Neural progenitor cell (in vitro differentiated cells): ENCODE measurements at regions not wholly inside any gene's neighbourhood (a gene's known extent, or its start where the extent isn't known, plus 50 kb on each side); places are given as distances from the start of the nearest gene placed in this dataset.

Experiments used
- DNase-seq: peaks from one replicate; pipeline ENCODE4 v3.0.0-alpha.2; 2016; ENCODE audit warnings: low spot score
- H2AFZ ChIP-seq: fragments of 200-600 bp; sonication (generic); replicated peaks from 2 replicates; pipeline ENCODE4 v1.6.1; 2016; ENCODE audit warnings: antibody characterized with exemption
- H3F3A ChIP-seq: fragments of 200-600 bp; sonication (generic); 2 replicates; pipeline ENCODE4 v1.6.1; 2016; ENCODE audit warnings: antibody characterized with exemption, low read depth
- H3K27ac ChIP-seq: fragments of 200-600 bp; sonication (generic); 2 replicates; pipeline ENCODE4 v1.5.1; 2016; ENCODE audit warnings: mild to moderate bottlenecking
- H3K27me3 ChIP-seq: fragments of 200-600 bp; sonication (generic); 2 replicates; pipeline ENCODE4 v1.6.1; 2016; ENCODE audit warnings: mild to moderate bottlenecking, moderate library complexity
- H3K36me3 ChIP-seq: fragments of 200-600 bp; sonication (generic); 2 replicates; pipeline ENCODE4 v1.5.1; 2016
- H3K4me1 ChIP-seq: fragments of 200-600 bp; sonication (generic); 2 replicates; pipeline ENCODE4 v1.6.1; 2016; ENCODE audit warnings: mixed run types
- H3K4me2 ChIP-seq: fragments of 200-600 bp; sonication (generic); 2 replicates; pipeline ENCODE4 v1.6.1; 2016
- H3K4me3 ChIP-seq: fragments of 200-600 bp; sonication (generic); 2 replicates; pipeline ENCODE4 v1.5.1; 2016
- H3K79me2 ChIP-seq: fragments of 200-600 bp; sonication (generic); 2 replicates; pipeline ENCODE4 v1.6.1; 2016; ENCODE audit warnings: low read depth
- H3K9ac ChIP-seq: fragments of 200-600 bp; sonication (generic); 2 replicates; pipeline ENCODE4 v1.6.1; 2016
- H3K9me3 ChIP-seq: fragments of 200-600 bp; sonication (generic); 2 replicates; pipeline ENCODE4 v1.5.1; 2016; ENCODE audit warnings: low read depth
- H4K20me1 ChIP-seq: fragments of 200-600 bp; sonication (generic); 2 replicates; pipeline ENCODE4 v1.6.1; 2016; ENCODE audit warnings: low read depth
- H3K27ac Mint-ChIP-seq: 3 replicates; pipeline ENCODE4 v1.8.0; 2021; ENCODE audit warnings: mixed read lengths
- H3K27me3 Mint-ChIP-seq: 2 replicates; pipeline ENCODE4 v1.8.0; 2022; ENCODE audit warnings: low read depth, mild to moderate bottlenecking, inconsistent platforms, moderate library complexity, mixed read lengths; ENCODE audit not compliant: insufficient read depth
- H3K36me3 Mint-ChIP-seq: 3 replicates; pipeline ENCODE4 v1.8.0; 2021; ENCODE audit warnings: mixed read lengths
- H3K4me1 Mint-ChIP-seq: 3 replicates; pipeline ENCODE4 v1.8.0; 2021; ENCODE audit warnings: mixed read lengths
- H3K4me3 Mint-ChIP-seq: 3 replicates; pipeline ENCODE4 v1.8.0; 2021; ENCODE audit warnings: mild to moderate bottlenecking, moderate library complexity, mixed read lengths
- H3K9me3 Mint-ChIP-seq: 3 replicates; pipeline ENCODE4 v1.8.0; 2020; ENCODE audit warnings: mixed read lengths
- EZH2 ChIP-seq: fragments of 200-600 bp; sonication (generic); IDR thresholded peaks from 2 replicates; pipeline ENCODE4 v1.6.1; 2017; ENCODE audit warnings: antibody characterized with exemption, mild to moderate bottlenecking, moderate library complexity
- EZH2phosphoT487 ChIP-seq: fragments of 200-600 bp; sonication (generic); IDR thresholded peaks from 2 replicates; pipeline ENCODE4 v1.6.1; 2017; ENCODE audit warnings: antibody characterized with exemption
- TF ChIP-seq, protein P1 (sequence below): fragments of 200-600 bp; sonication (generic); IDR thresholded peaks from 2 replicates; pipeline ENCODE4 v1.5.1; 2017; ENCODE audit warnings: antibody characterized with exemption, mild to moderate bottlenecking

- Mint-ChIP-seq H3K27ac (no peak overlapping the region), H3K4me3 (no peak overlapping the region), H3K36me3 (no peaks in the 10 kb centered on the region), H3K27me3 (no peaks in the 10 kb centered on the region), H3K4me1 (no peaks in the 10 kb centered on the region), H3K9me3 (no peaks in the 10 kb centered on the region)
- Histone ChIP-seq H3K9ac (no peak overlapping the region), H3K4me1 (no peaks in the 10 kb centered on the region), H3F3A (no peaks in the 10 kb centered on the region), H3K4me2 (no peak overlapping the region), H3K27ac (no peak overlapping the region), H3K4me3 (no peak overlapping the region), H3K36me3 (no peaks in the 10 kb centered on the region), H4K20me1 (no peaks in the 10 kb centered on the region), H3K27me3 (no peaks in the 10 kb centered on the region), H2AFZ (no peak overlapping the region), H3K79me2 (no peaks in the 10 kb centered on the region), H3K9me3 (no peaks in the 10 kb centered on the region)
- no peak for DNase-seq
- TF ChIP-seq, protein P1, sequence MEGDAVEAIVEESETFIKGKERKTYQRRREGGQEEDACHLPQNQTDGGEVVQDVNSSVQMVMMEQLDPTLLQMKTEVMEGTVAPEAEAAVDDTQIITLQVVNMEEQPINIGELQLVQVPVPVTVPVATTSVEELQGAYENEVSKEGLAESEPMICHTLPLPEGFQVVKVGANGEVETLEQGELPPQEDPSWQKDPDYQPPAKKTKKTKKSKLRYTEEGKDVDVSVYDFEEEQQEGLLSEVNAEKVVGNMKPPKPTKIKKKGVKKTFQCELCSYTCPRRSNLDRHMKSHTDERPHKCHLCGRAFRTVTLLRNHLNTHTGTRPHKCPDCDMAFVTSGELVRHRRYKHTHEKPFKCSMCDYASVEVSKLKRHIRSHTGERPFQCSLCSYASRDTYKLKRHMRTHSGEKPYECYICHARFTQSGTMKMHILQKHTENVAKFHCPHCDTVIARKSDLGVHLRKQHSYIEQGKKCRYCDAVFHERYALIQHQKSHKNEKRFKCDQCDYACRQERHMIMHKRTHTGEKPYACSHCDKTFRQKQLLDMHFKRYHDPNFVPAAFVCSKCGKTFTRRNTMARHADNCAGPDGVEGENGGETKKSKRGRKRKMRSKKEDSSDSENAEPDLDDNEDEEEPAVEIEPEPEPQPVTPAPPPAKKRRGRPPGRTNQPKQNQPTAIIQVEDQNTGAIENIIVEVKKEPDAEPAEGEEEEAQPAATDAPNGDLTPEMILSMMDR = no peak
- TF ChIP-seq EZH2 = no peak
- no peak for TF ChIP-seq EZH2phosphoT487
These were observed 129.5 kb downstream of the MSTN start for GRCh38 chr2:189933041-189933440.

DNA sequence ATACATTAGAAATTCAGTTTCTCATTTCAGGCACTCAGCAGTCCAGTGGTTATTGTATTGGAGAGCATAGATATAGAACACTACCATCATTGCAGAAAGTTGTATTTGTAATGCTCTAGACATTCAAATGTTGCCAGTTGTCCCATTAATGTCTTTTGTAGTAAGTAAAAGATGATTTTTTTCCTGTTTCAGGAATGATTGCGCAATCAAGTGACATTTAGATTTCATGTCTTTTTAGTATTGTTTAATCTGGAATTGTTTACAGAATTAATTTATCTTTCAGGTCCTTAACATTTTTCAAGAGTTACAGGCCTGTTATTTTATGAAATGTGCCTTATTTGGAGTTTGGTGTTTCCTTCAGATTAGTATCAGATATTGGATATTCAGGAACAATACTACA, 134.7 kb downstream of the MSTN start:
- Histone ChIP-seq H3K27me3 (no peaks in the 10 kb centered on the region), H2AFZ (no peak overlapping the region), H3F3A (no peaks in the 10 kb centered on the region), H3K4me3 (no peak overlapping the region), H4K20me1 (no peaks in the 10 kb centered on the region), H3K4me1 (no peaks in the 10 kb centered on the region), H3K9me3 (no peaks in the 10 kb centered on the region), H3K27ac (no peak overlapping the region), H3K4me2 (no peak overlapping the region), H3K9ac (no peak overlapping the region), H3K36me3 (no peaks in the 10 kb centered on the region), H3K79me2 (no peaks in the 10 kb centered on the region)
- TF ChIP-seq EZH2 (no peak), EZH2phosphoT487 (no peak)
- TF ChIP-seq, protein P1 = no peak
- no peak for DNase-seq
- Mint-ChIP-seq H3K4me1 (no peaks in the 10 kb centered on the region), H3K4me3 (no peak overlapping the region), H3K27me3 (no peaks in the 10 kb centered on the region), H3K9me3 (no peaks in the 10 kb centered on the region), H3K36me3 (no peaks in the 10 kb centered on the region), H3K27ac (no peak overlapping the region)
